SK-N-SH treated with all-trans-retinoic acid at 6 μM for 48 hours (cell line): ENCODE measurements at regions not wholly inside any gene's neighbourhood (a gene's known extent, or its start where the extent isn't known, plus 50 kb on each side); places are given as distances from the start of the nearest gene placed in this dataset.

ENCODE experiments used
- ISL1 ChIP-seq: fragments of 250-450 bp; sonication (Bioruptor Pico); IDR thresholded peaks from 2 replicates; pipeline ENCODE4 v2.1.2; 2022; ENCODE audit warnings: mild to moderate bottlenecking, moderate library complexity
- OSR1 ChIP-seq: fragments of 250-450 bp; sonication (Bioruptor Pico); IDR thresholded peaks from 2 replicates; pipeline ENCODE4 v1.8.0; 2022; ENCODE audit warnings: moderate library complexity, mild to moderate bottlenecking, inconsistent platforms
- SNAI2 ChIP-seq: fragments of 250-450 bp; sonication (Bioruptor Pico); IDR thresholded peaks from 2 replicates; pipeline ENCODE4 v1.5.0; 2020; ENCODE audit warnings: mild to moderate bottlenecking, moderate library complexity
- TCF4 ChIP-seq: fragments of 250-450 bp; sonication (Bioruptor Pico); IDR thresholded peaks from 2 replicates; pipeline ENCODE4 v1.8.0; 2021; ENCODE audit warnings: mild to moderate bottlenecking, moderate library complexity, borderline replicate concordance
- TF ChIP-seq, protein P1 (sequence below): fragments of 250-450 bp; sonication (Bioruptor Pico); IDR thresholded peaks from 2 replicates; pipeline ENCODE4 v1.8.0; 2020; ENCODE audit warnings: mild to moderate bottlenecking, moderate library complexity, borderline replicate concordance

GRCh38 chr5:92807085-92807484 is 773.9 kb downstream of the NR2F1-AS1 start:
- no peak for TF ChIP-seq OSR1 (CRISPR knock-in tag)
- no peak for TF ChIP-seq ISL1 (CRISPR knock-in tag)
- TF ChIP-seq, protein P1, sequence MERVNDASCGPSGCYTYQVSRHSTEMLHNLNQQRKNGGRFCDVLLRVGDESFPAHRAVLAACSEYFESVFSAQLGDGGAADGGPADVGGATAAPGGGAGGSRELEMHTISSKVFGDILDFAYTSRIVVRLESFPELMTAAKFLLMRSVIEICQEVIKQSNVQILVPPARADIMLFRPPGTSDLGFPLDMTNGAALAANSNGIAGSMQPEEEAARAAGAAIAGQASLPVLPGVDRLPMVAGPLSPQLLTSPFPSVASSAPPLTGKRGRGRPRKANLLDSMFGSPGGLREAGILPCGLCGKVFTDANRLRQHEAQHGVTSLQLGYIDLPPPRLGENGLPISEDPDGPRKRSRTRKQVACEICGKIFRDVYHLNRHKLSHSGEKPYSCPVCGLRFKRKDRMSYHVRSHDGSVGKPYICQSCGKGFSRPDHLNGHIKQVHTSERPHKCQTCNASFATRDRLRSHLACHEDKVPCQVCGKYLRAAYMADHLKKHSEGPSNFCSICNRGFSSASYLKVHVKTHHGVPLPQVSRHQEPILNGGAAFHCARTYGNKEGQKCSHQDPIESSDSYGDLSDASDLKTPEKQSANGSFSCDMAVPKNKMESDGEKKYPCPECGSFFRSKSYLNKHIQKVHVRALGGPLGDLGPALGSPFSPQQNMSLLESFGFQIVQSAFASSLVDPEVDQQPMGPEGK (CRISPR knock-in tag) = no peak
- TF ChIP-seq TCF4 = no peak
- TF ChIP-seq SNAI2 (CRISPR knock-in tag) = no peak
